ENCODE measurements at regions not wholly inside any gene's neighbourhood (a gene's known extent, or its start where the extent isn't known, plus 50 kb on each side); places are given as distances from the start of the nearest gene placed in this dataset.
"Not testable (repeated sequence)": the region's sequence is repeated elsewhere in the genome, so short reads cannot be mapped to it uniquely, and the experiment has no call there.

- no peak for DNase-seq (ENCODE audit: low read depth in 2 of 2, low spot score in 1 of 2)
Measured at GRCh38 chrX:16319929-16320328, 152.6 kb downstream of the MAGEB17 start.

GRCh38 chrX:16320765-16321355 is 153.6 kb downstream of the MAGEB17 start:
- DNase-seq (ENCODE audit: low read depth in 2 of 2, low spot score in 1 of 2): no peak

GRCh38 chrX:16333453-16333852 is 166.2 kb downstream of the MAGEB17 start:
- no peak for DNase-seq (ENCODE audit: low read depth in 2 of 2, low spot score in 1 of 2)

- no peak for DNase-seq (ENCODE audit: low read depth in 2 of 2, low spot score in 1 of 2)
Measured at GRCh38 chrX:16335181-16335580, 167.9 kb downstream of the MAGEB17 start.

GRCh38 chrX:16347968-16348670 is 180.8 kb downstream of the MAGEB17 start:
- DNase-seq (ENCODE audit: low read depth in 2 of 2, low spot score in 1 of 2): no peak

- DNase-seq (ENCODE audit: low read depth in 2 of 2, low spot score in 1 of 2): no peak
Measured at GRCh38 chrX:16357902-16358301, 190.6 kb downstream of the MAGEB17 start.

GRCh38 chrX:16360056-16360455 is 192.8 kb downstream of the MAGEB17 start:
- DNase-seq (ENCODE audit: low read depth in 2 of 2, low spot score in 1 of 2): not testable (repeated sequence)

GRCh38 chrX:16368696-16369095 is 201.4 kb downstream of the MAGEB17 start:
- DNase-seq (ENCODE audit: low read depth in 2 of 2, low spot score in 1 of 2): no peak

- DNase-seq (ENCODE audit: low read depth in 2 of 2, low spot score in 1 of 2): no peak
Measured at GRCh38 chrX:16376056-16376455, 208.8 kb downstream of the MAGEB17 start.

- no peak for DNase-seq (ENCODE audit: low read depth in 2 of 2, low spot score in 1 of 2)
Measured at GRCh38 chrX:16386126-16386525, 218.8 kb downstream of the MAGEB17 start.

- no peak for DNase-seq (ENCODE audit: low read depth in 2 of 2, low spot score in 1 of 2)
Measured at GRCh38 chrX:16392597-16392996, 225.3 kb downstream of the MAGEB17 start.

GRCh38 chrX:16394290-16394689 is 227.0 kb downstream of the MAGEB17 start:
- DNase-seq (ENCODE audit: low read depth in 2 of 2, low spot score in 1 of 2): no peak

- DNase-seq (ENCODE audit: low read depth in 2 of 2, low spot score in 1 of 2): no peak
Measured at GRCh38 chrX:16403808-16404207, 236.5 kb downstream of the MAGEB17 start.

GRCh38 chrX:16416588-16416987 is 233.4 kb upstream of the S100G start:
- DNase-seq (ENCODE audit: low read depth in 2 of 2, low spot score in 1 of 2): no peak

- DNase-seq (ENCODE audit: low read depth in 2 of 2, low spot score in 1 of 2): no peak
Measured at GRCh38 chrX:16418650-16419049, 231.3 kb upstream of the S100G start.

GRCh38 chrX:16427668-16428067 is 222.3 kb upstream of the S100G start:
- no peak for DNase-seq (ENCODE audit: low read depth in 2 of 2, low spot score in 1 of 2)

GRCh38 chrX:16429406-16429805 is 220.6 kb upstream of the S100G start:
- DNase-seq (ENCODE audit: low read depth in 2 of 2, low spot score in 1 of 2): no peak

GRCh38 chrX:16431266-16431665 is 218.7 kb upstream of the S100G start:
- DNase-seq (ENCODE audit: low read depth in 2 of 2, low spot score in 1 of 2): no peak

- DNase-seq (ENCODE audit: low read depth in 2 of 2, low spot score in 1 of 2): no peak
Measured at GRCh38 chrX:16433021-16433420, 216.9 kb upstream of the S100G start.

GRCh38 chrX:16435399-16435986 is 214.5 kb upstream of the S100G start:
- no peak for DNase-seq (ENCODE audit: low read depth in 2 of 2, low spot score in 1 of 2)

- DNase-seq (ENCODE audit: low read depth in 2 of 2, low spot score in 1 of 2): peak; percentile 18 to 42
Measured at GRCh38 chrX:16436348-16437188, 213.4 kb upstream of the S100G start.

GRCh38 chrX:16440446-16440845 is 209.5 kb upstream of the S100G start:
- DNase-seq (ENCODE audit: low read depth in 2 of 2, low spot score in 1 of 2): no peak
